Panc1 (cell line): ENCODE measurements at regions not wholly inside any gene's neighbourhood (a gene's known extent, or its start where the extent isn't known, plus 50 kb on each side); places are given as distances from the start of the nearest gene placed in this dataset.

ENCODE experiments used
- CTCF ChIP-seq: fragments of 450-650 bp; IDR thresholded peaks from 2 replicates; pipeline ENCODE4 v1.5.1; 2017; ENCODE audit warnings: mild to moderate bottlenecking
- POLR2AphosphoS5 ChIP-seq: IDR thresholded peaks from 2 replicates; pipeline ENCODE4 v1.6.1; 2012; ENCODE audit warnings: mild to moderate bottlenecking, low read depth, low read length, moderate library complexity

- TF ChIP-seq CTCF, result no peak
- TF ChIP-seq POLR2AphosphoS5, result no peak
These were observed 424.3 kb downstream of the COG6 start for GRCh38 chr13:40079721-40080120.
